ENCODE measurements at regions not wholly inside any gene's neighbourhood (a gene's known extent, or its start where the extent isn't known, plus 50 kb on each side); places are given as distances from the start of the nearest gene placed in this dataset.
A peak's percentile ranks its signal among the peaks of the same experiment; 100 is the strongest.

DNA sequence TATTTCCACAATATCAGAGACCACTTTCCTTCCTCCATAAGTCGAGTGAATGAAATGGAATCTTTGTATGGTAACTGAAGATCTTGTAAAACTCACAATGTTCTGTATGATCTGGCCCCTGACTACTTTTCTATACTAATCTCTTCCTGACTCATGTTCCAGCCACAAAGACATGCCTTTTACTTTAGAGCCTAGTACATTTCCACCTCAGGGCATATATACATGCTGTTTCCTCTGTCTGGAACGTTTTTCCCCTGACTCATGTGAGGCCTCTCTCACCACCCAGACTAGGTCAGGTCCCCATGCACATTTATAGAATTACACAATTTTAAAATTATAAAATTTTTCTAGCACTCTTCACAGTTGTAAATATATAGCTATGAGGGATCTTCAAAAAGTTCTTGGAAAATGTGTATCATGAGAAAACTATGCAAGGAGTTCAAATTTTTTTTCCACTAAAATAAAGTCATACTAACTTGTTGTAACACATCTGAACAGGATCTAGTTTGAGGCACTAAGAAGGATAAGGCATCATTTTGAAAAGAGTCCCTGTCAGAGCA, 208.8 kb downstream of the SH2D1A start:
- TF ChIP-seq, protein P1, sequence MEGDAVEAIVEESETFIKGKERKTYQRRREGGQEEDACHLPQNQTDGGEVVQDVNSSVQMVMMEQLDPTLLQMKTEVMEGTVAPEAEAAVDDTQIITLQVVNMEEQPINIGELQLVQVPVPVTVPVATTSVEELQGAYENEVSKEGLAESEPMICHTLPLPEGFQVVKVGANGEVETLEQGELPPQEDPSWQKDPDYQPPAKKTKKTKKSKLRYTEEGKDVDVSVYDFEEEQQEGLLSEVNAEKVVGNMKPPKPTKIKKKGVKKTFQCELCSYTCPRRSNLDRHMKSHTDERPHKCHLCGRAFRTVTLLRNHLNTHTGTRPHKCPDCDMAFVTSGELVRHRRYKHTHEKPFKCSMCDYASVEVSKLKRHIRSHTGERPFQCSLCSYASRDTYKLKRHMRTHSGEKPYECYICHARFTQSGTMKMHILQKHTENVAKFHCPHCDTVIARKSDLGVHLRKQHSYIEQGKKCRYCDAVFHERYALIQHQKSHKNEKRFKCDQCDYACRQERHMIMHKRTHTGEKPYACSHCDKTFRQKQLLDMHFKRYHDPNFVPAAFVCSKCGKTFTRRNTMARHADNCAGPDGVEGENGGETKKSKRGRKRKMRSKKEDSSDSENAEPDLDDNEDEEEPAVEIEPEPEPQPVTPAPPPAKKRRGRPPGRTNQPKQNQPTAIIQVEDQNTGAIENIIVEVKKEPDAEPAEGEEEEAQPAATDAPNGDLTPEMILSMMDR (conservative IDR thresholded peaks at IDR 0.05; ENCODE audit: low read length): no peak
- no peak overlapping the region for H3K4me3 ChIP-seq (ENCODE audit: low read length)
- peak; percentile 71 for DNase-seq (ENCODE audit: low read depth)

DNA sequence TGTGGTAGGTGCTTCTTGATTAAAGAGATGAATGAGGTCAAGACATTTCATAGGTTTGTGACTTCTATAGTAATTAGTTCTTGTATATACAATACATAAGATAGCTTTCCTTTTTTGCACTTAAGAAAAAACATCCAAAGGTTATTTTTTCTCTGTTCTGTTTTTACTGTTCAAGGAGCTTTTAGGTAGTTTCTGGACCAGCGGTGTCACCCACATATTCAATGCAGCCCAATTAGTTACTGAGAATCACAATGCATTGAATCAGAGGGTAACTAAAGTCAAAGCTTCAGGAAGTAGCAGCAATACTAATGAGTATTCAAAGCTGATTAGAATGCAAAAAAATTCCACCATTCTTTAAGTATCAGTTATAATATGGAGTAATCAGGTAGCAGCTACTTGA, 211.6 kb downstream of the SH2D1A start:
- TF ChIP-seq, protein P1 (conservative IDR thresholded peaks at IDR 0.05; ENCODE audit: low read length): no peak
- DNase-seq (ENCODE audit: low read depth): no peak
- no peak overlapping the region for H3K4me3 ChIP-seq (ENCODE audit: low read length)

DNA sequence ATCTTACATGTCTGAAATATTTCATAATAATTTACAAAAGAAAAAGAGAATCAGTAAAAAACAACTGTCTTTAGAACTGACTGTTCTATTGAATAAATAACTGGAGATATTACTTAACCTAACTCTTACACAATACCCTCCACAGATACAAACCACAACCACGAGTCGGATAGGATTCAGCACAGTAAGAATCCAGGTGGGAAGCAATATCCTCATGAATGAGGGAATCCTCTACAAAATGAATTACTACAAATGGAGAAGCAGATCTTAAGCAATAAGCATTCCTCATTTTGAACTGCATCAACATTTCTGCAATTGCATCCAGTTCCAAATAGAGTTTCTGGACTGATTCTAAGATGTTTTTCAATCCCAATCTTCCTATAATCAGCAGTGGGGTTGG, 227.1 kb downstream of the SH2D1A start:
- no peak overlapping the region for H3K4me3 ChIP-seq (ENCODE audit: low read length)
- TF ChIP-seq, protein P1 (conservative IDR thresholded peaks at IDR 0.05; ENCODE audit: low read length): no peak
- peak; percentile 59 for DNase-seq (ENCODE audit: low read depth)

GRCh38 chrX:124592744-124593143, 246.4 kb downstream of the SH2D1A start:
- DNase-seq (ENCODE audit: low read depth): no peak
- no peak overlapping the region for H3K4me3 ChIP-seq (ENCODE audit: low read length)
- TF ChIP-seq, protein P1 (conservative IDR thresholded peaks at IDR 0.05; ENCODE audit: low read length): no peak

DNA sequence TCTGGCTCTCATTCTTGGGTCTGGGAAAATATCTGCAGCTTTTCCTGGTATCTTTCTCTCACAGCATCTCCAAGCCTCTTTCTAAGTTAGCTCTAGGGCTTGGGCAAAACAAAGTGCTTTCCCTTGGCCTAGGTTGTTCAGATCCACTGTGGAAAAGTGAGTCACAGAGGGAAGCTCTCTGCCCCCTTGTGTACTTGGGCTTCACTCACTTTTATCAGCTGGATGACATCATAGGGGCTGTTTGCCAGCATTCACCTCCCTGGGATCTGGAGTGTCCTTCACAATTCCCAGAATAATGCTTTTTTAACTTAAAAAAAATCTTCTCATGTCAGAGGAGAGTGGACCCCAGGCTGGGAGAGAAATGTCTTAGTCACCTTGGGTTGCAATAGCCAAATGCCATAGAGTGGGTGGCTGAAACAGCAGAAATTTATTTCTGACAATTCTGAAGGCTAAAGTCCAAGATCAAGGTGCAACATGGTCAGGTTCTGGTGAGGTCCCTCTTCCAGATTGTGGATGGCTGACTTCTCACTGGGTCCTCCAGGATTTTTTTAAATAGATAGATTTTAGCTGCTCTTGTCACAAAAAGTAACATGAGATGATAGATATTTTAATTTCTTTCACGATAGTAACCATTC, 247.8 kb downstream of the SH2D1A start:
- DNase-seq (ENCODE audit: low read depth): no peak
- no peak overlapping the region for H3K4me3 ChIP-seq (ENCODE audit: low read length)
- TF ChIP-seq, protein P1 (conservative IDR thresholded peaks at IDR 0.05; ENCODE audit: low read length): no peak

DNA sequence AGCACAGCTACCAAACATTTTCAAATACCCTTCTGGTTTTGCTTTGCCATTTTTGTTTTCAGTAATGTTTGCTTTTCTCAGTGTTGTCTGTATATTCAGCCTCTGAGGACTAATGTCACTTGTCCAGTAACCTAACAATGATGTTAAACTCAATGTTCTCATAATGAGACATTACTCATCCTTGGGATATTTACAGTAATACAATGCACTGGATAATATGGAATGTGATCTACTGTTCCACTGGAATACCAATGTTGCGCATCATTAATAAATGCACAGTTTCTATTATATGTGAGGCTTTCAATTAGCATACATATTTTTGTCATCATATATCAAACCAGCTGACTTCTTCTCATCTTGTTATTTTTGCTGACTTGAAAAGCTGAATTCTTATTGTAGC, 259.1 kb downstream of the SH2D1A start:
- TF ChIP-seq, protein P1 (conservative IDR thresholded peaks at IDR 0.05; ENCODE audit: low read length): no peak
- H3K4me3 ChIP-seq (ENCODE audit: low read length): no peak overlapping the region
- no peak for DNase-seq (ENCODE audit: low read depth)

- TF ChIP-seq, protein P1 (conservative IDR thresholded peaks at IDR 0.05; ENCODE audit: low read length): no peak
- no peak overlapping the region for H3K4me3 ChIP-seq (ENCODE audit: low read length)
- no peak for DNase-seq (ENCODE audit: low read depth)
These were observed 260.4 kb downstream of the SH2D1A start for GRCh38 chrX:124606724-124607123.
